Epithelial cell of proximal tubule (primary cell): ENCODE measurements at regions not wholly inside any gene's neighbourhood (a gene's known extent, or its start where the extent isn't known, plus 50 kb on each side); places are given as distances from the start of the nearest gene placed in this dataset.

ENCODE experiments used
- DNase-seq: peaks from one replicate; pipeline ENCODE4 v3.0.0-alpha.2; 2011; ENCODE audit warnings: low read depth
- H3K4me3 ChIP-seq: 2 replicates; pipeline ENCODE4 v1.5.1; 2011; ENCODE audit warnings: low read depth, mild to moderate bottlenecking, low read length
- CTCF ChIP-seq: conservative IDR thresholded peaks from 2 replicates; pipeline ENCODE4 v1.5.1; 2012; ENCODE audit warnings: low read depth, mild to moderate bottlenecking, low read length

GRCh38 chr6:1500913-1501312 is 108.8 kb upstream of the FOXC1 start:
- no peak for DNase-seq
- TF ChIP-seq CTCF, result no peak
- no peak overlapping the region for H3K4me3 ChIP-seq

GRCh38 chr6:1502041-1502440 is 107.7 kb upstream of the FOXC1 start:
- no peak overlapping the region for H3K4me3 ChIP-seq
- TF ChIP-seq CTCF, result no peak
- no peak for DNase-seq

- H3K4me3 ChIP-seq, result no peak overlapping the region
- TF ChIP-seq CTCF, result no peak
- no peak for DNase-seq
Measured at GRCh38 chr6:1503811-1504210, 105.9 kb upstream of the FOXC1 start.

DNA sequence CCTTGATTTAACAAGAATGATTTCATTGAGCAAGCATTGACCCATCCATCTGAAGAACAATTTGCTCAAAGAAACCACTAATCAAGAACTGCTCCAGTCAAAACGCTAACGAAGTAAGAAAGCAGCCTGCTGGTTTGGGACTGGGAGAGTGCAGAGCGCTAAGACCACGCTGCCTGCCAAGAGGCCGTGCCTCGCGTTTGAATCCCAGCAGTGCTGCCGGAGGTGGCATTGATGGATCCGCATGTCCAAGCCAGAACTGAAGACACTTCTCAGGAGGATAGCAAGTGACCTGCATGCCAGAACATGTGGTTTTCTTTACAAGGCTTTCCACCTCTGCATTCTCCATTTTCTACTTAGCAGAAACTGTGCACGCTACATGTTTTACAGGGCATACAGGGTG is 105.2 kb upstream of the FOXC1 start:
- TF ChIP-seq CTCF, result no peak
- no peak overlapping the region for H3K4me3 ChIP-seq
- no peak for DNase-seq

GRCh38 chr6:1507251-1507650 is 102.5 kb upstream of the FOXC1 start:
- H3K4me3 ChIP-seq, result no peak overlapping the region
- TF ChIP-seq CTCF, result no peak
- DNase-seq, result no peak

DNA sequence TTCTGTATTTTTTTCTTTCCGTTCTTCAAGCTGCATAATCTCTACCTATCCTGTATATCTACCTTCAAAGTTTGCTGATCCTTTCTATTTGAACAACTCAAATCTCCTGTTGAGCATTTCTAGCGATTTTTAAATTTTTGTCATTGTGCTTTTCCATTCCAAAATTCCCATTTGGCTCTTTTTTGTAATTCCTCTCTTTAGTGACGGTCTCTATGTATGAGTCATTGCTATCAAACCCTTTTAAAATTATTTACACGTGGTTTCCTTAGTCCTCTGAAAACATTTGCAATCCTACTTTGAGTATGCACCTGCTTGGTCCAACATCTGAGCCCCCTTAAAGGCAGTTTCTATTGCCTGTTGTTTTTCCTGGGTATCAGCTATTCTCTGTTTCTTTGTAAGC is 100.5 kb upstream of the FOXC1 start:
- no peak for DNase-seq
- H3K4me3 ChIP-seq, result no peak overlapping the region
- TF ChIP-seq CTCF, result no peak

DNA sequence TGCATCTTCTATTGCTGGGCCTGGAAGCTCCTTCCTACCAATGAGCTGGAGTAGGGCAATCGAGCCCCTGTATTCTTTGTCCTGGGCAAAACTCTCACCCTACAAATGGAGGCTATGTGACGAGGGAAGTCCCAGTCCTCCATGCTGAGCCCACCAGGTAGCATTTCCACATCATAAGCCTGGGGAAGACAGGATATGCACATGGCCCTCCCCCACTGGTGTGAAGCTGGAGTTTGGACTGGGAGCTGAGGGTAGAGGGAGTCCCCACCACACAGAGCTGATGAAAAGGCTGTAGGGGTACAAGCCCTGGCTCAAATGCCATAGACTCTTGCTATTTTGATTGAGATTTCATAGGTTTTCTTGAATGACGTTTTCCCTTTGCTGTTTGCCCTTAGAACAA is 99.5 kb upstream of the FOXC1 start:
- no peak for TF ChIP-seq CTCF
- no peak overlapping the region for H3K4me3 ChIP-seq
- DNase-seq, result no peak
